GM12892 (cell line): ENCODE measurements at regions not wholly inside any gene's neighbourhood (a gene's known extent, or its start where the extent isn't known, plus 50 kb on each side); places are given as distances from the start of the nearest gene placed in this dataset.

Experiments
- POLR2A ChIP-seq: IDR thresholded peaks from 2 replicates; pipeline ENCODE4 v1.6.1; 2011; ENCODE audit warnings: low read depth, low read length, control low read depth
- POLR2AphosphoS5 ChIP-seq: IDR thresholded peaks from 2 replicates; pipeline ENCODE4 v1.6.1; 2011; ENCODE audit warnings: low read depth, low read length, control low read depth

GRCh38 chr9:32873131-32873530 is 89.8 kb downstream of the TMEM215 start:
- TF ChIP-seq POLR2AphosphoS5 (no peak), POLR2A (no peak)
